Ectodermal cell (in vitro differentiated cells): ENCODE measurements at regions not wholly inside any gene's neighbourhood (a gene's known extent, or its start where the extent isn't known, plus 50 kb on each side); places are given as distances from the start of the nearest gene placed in this dataset.

ENCODE experiments used
- H3K27ac ChIP-seq: 2 replicates; pipeline ENCODE4 v1.7.0; 2013; ENCODE audit warnings: mild to moderate bottlenecking, low read depth, low read length; ENCODE audit not compliant: insufficient read depth, poor library complexity, severe bottlenecking
- H3K27me3 ChIP-seq: 2 replicates; pipeline ENCODE4 v1.7.0; 2013; ENCODE audit warnings: mild to moderate bottlenecking, low read length; ENCODE audit not compliant: insufficient read depth, control insufficient read depth, poor library complexity, severe bottlenecking
- H3K36me3 ChIP-seq: one replicate; pipeline ENCODE4 v1.7.0; 2013; ENCODE audit warnings: low read length; ENCODE audit not compliant: control insufficient read depth, insufficient read depth
- H3K4me1 ChIP-seq: one replicate; pipeline ENCODE4 v1.7.0; 2013; ENCODE audit warnings: low read length; ENCODE audit not compliant: control insufficient read depth, insufficient read depth
- H3K4me3 ChIP-seq: 2 replicates; pipeline ENCODE4 v1.7.0; 2013; ENCODE audit warnings: low read depth, low read length, control low read depth; ENCODE audit not compliant: insufficient read depth
- H3K9me3 ChIP-seq: 2 replicates; pipeline ENCODE4 v1.7.0; 2013; ENCODE audit warnings: mild to moderate bottlenecking, low read length, moderate library complexity; ENCODE audit not compliant: control insufficient read depth
- WGBS, 2 experiments: methylation state at CpG; one replicate each; pipeline ENCODE4 v1.1.7; 2013; ENCODE audit warnings: missing lambda C conversion rate in 2 of 2; 5-methylcytosine and 5-hydroxymethylcytosine counted together

- Histone ChIP-seq H3K9me3 (no peaks in the 10 kb centered on the region), H3K27ac (no peak overlapping the region), H3K4me1 (no peaks in the 10 kb centered on the region), H3K36me3 (no peaks in the 10 kb centered on the region), H3K27me3 (no peaks in the 10 kb centered on the region), H3K4me3 (no peak overlapping the region)
- WGBS, 2 experiments: 86 to 93% methylated on average over 3 to 4 of the region's 5 CpGs
Measured at GRCh38 chr15:94579286-94579685, 347.9 kb downstream of the MCTP2 start.

- Histone ChIP-seq H3K4me3 (no peak overlapping the region), H3K36me3 (no peaks in the 10 kb centered on the region), H3K27me3 (no peaks in the 10 kb centered on the region), H3K4me1 (no peaks in the 10 kb centered on the region), H3K27ac (no peak overlapping the region), H3K9me3 (no peaks in the 10 kb centered on the region)
- 89 to 94% methylated on average over 12 of the region's 12 CpGs for WGBS, 2 experiments
Measured at GRCh38 chr15:94580211-94580885, 349.0 kb downstream of the MCTP2 start.

GRCh38 chr15:94582368-94582767 is 351.0 kb downstream of the MCTP2 start:
- Histone ChIP-seq H3K4me1 (no peaks in the 10 kb centered on the region), H3K4me3 (no peak overlapping the region), H3K27ac (no peak overlapping the region), H3K9me3 (no peaks in the 10 kb centered on the region), H3K27me3 (no peaks in the 10 kb centered on the region), H3K36me3 (no peaks in the 10 kb centered on the region)
- 50 to 57% methylated on average over 3 of the region's 3 CpGs for WGBS, 2 experiments

GRCh38 chr15:94584833-94585244 is 353.5 kb downstream of the MCTP2 start:
- no peaks in the 10 kb centered on the region for H3K27me3 ChIP-seq
- no peaks in the 10 kb centered on the region for H3K4me1 ChIP-seq
- no peaks in the 10 kb centered on the region for H3K9me3 ChIP-seq
- H3K36me3 ChIP-seq: no peaks in the 10 kb centered on the region
- H3K27ac ChIP-seq: no peak overlapping the region
- 89 to 94% methylated on average over 10 to 11 of the region's 11 CpGs for WGBS, 2 experiments
- H3K4me3 ChIP-seq: no peak overlapping the region

- Histone ChIP-seq H3K27me3 (no peaks in the 10 kb centered on the region), H3K27ac (no peak overlapping the region), H3K36me3 (no peaks in the 10 kb centered on the region), H3K9me3 (no peaks in the 10 kb centered on the region), H3K4me3 (no peak overlapping the region), H3K4me1 (no peaks in the 10 kb centered on the region)
- WGBS, 2 experiments: 71 to 82% methylated on average over 2 to 3 of the region's 3 CpGs
Measured at GRCh38 chr15:94586099-94586498, 354.7 kb downstream of the MCTP2 start.

GRCh38 chr15:94587113-94587512 is 355.8 kb downstream of the MCTP2 start:
- Histone ChIP-seq H3K27me3 (no peaks in the 10 kb centered on the region), H3K9me3 (no peaks in the 10 kb centered on the region), H3K27ac (no peak overlapping the region), H3K36me3 (no peaks in the 10 kb centered on the region), H3K4me1 (no peaks in the 10 kb centered on the region), H3K4me3 (no peak overlapping the region)
- 90 to 92% methylated on average over 2 of the region's 2 CpGs for WGBS, 2 experiments

- WGBS, 2 experiments: 73 to 90% methylated on average over 2 to 4 of the region's 4 CpGs
- Histone ChIP-seq H3K27me3 (no peaks in the 10 kb centered on the region), H3K4me3 (no peak overlapping the region), H3K36me3 (no peaks in the 10 kb centered on the region), H3K9me3 (no peaks in the 10 kb centered on the region), H3K4me1 (no peaks in the 10 kb centered on the region), H3K27ac (no peak overlapping the region)
Measured at GRCh38 chr15:94588993-94589392, 357.6 kb downstream of the MCTP2 start.

- no peaks in the 10 kb centered on the region for H3K9me3 ChIP-seq
- H3K27me3 ChIP-seq: no peaks in the 10 kb centered on the region
- no peaks in the 10 kb centered on the region for H3K36me3 ChIP-seq
- no peak overlapping the region for H3K4me3 ChIP-seq
- H3K27ac ChIP-seq: no peak overlapping the region
- H3K4me1 ChIP-seq: no peaks in the 10 kb centered on the region
Measured at GRCh38 chr15:94592495-94592894, 361.1 kb downstream of the MCTP2 start.

GRCh38 chr15:94596707-94597106 is 365.3 kb downstream of the MCTP2 start:
- Histone ChIP-seq H3K9me3 (no peaks in the 10 kb centered on the region), H3K36me3 (no peaks in the 10 kb centered on the region), H3K4me1 (no peaks in the 10 kb centered on the region), H3K27ac (no peak overlapping the region), H3K4me3 (no peak overlapping the region), H3K27me3 (no peaks in the 10 kb centered on the region)
- 82 to 94% methylated on average over 1 of the region's 1 CpG for WGBS, 2 experiments

- H3K27ac ChIP-seq: no peak overlapping the region
- H3K4me3 ChIP-seq: no peak overlapping the region
- 75 to 82% methylated on average over 8 of the region's 8 CpGs for WGBS, 2 experiments
- no peaks in the 10 kb centered on the region for H3K36me3 ChIP-seq
- no peaks in the 10 kb centered on the region for H3K4me1 ChIP-seq
- H3K27me3 ChIP-seq: no peaks in the 10 kb centered on the region
- no peaks in the 10 kb centered on the region for H3K9me3 ChIP-seq
Measured at GRCh38 chr15:94600505-94600904, 369.1 kb downstream of the MCTP2 start.
